Lower leg skin (tissue), 3 donors: ENCODE measurements at regions not wholly inside any gene's neighbourhood (a gene's known extent, or its start where the extent isn't known, plus 50 kb on each side); places are given as distances from the start of the nearest gene placed in this dataset.
"Not testable (repeated sequence)": the region's sequence is repeated elsewhere in the genome, so short reads cannot be mapped to it uniquely, and the experiment has no call there.

ENCODE experiments used
- CTCF ChIP-seq, 3 donors: fragments of 450-650 bp; IDR thresholded peaks; one replicate each; pipeline ENCODE4 v1.5.1; 2016; ENCODE audit warnings: antibody characterized with exemption in 3 of 3, mild to moderate bottlenecking in 3 of 3, moderate library complexity in 2 of 3
- POLR2A ChIP-seq, 2 donors: fragments of 450-650 bp; IDR thresholded peaks; one replicate each; pipeline ENCODE4 v1.6.1; 2016 to 2017; ENCODE audit warnings: antibody characterized with exemption in 2 of 2, mild to moderate bottlenecking in 1 of 2, moderate library complexity in 1 of 2

- not testable (repeated sequence) for TF ChIP-seq CTCF, POLR2A (IDR thresholded peaks at IDR 0.05)
These were observed 405.0 kb upstream of the RPS6KA3 start for GRCh38 chrX:20671746-20672145.
